OCI-M2 (cell line): ENCODE measurements at regions not wholly inside any gene's neighbourhood (a gene's known extent, or its start where the extent isn't known, plus 50 kb on each side); places are given as distances from the start of the nearest gene placed in this dataset.

Experiments
- DNase-seq: peaks from one replicate; lab custom pipeline; 2025; ENCODE audit not compliant: unreplicated experiment; lab: John Stamatoyannopoulos, UW

GRCh38 chr21:15363921-15364320 is 299.1 kb upstream of the NRIP1 start:
- no peak for DNase-seq

DNA sequence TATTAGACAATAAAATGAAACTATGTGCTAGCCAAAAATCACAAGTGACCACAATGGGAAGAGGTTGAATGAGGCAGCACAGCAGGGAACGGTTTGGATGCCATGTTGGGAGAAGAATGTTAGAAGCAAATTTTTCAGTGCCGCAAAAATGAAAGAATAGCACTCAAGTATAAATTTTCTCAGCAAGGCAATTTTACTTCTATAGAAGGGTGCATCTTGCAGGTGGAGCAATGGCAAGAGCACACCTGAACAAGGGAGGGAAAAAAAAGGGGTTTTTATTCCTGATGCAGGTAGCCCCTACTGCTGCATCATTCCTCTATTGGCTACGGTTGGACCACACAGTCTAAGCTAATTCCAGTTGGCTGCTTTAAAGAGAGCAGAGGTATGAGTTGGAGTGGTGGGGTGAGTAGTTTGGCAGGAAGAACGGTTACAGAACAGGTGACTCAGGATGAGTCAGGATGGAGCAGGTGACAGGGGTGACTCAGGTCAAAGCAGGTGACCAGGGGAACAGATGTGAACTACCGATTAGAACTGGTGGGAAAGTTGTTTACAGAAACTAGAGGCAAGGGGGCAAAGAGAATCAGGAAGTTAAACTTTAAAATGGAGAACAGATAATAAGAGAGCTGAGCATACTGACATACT is 301.1 kb upstream of the NRIP1 start:
- no peak for DNase-seq

DNA sequence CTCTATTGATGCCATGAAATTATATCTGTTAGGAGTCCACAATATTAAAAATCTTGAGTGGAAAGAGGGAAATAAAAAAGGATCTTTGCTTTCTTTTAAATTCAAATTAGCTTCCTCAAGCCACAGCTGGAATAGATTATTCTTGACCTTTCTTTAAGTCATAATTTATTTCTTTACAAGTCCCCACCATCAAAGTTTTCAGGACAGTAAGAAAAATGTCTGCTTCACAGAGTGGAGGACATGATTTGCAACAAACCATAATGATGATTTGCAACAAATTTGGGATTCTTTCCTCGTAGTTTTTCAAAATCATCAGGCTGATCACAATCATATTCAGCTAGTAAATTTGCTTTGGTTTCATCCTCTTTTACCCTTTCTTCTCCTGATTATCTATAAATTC is 301.8 kb upstream of the NRIP1 start:
- DNase-seq, result no peak

- no peak for DNase-seq
Observed at GRCh38 chr21:15367061-15367626, 302.3 kb upstream of the NRIP1 start.

DNA sequence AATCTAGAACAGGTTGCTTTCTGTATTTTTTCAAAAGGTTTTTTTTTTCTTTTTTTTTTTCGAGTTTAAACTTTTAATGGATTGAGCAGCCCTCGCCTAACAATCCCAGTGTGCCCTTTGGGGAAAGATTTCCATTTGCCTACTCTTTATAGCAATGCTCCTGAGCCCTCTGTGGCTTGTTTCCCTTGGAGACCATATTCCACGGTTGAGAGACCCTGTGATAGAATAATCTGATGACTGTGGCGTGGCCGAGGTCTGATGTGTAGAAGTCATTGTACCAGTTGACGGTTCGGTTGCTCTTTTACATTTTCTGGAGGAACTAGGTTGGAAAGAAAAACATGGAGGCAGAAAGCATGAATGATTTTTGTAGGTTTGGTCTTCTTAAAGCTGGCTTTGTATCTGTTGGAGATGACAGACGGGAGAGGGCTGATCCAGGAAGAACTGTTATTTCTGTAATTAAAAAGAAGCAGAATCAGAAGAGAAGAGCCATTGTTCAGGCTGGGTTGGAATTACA is 305.7 kb upstream of the NRIP1 start:
- no peak for DNase-seq

- no peak for DNase-seq
Observed at GRCh38 chr21:15373941-15374340, 309.1 kb upstream of the NRIP1 start.

DNA sequence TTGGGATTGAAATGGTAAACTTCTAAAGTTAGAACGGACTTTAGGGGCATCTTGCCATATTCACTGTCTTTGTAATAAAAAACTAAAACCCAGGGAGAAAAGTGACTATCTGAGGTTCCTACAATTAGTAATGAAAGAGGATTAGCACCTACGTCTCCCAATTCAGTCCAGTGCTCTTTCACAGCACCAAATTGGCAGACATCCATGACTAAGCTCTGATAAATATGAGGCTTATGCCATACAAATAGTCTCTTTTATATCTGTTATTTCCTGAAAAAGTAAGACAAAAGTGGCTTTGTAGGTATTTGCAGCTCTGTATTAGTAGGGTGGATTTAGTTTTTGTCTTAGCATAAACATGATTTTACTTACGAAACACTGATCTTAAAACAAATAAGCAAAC is 315.0 kb upstream of the NRIP1 start:
- no peak for DNase-seq

DNA sequence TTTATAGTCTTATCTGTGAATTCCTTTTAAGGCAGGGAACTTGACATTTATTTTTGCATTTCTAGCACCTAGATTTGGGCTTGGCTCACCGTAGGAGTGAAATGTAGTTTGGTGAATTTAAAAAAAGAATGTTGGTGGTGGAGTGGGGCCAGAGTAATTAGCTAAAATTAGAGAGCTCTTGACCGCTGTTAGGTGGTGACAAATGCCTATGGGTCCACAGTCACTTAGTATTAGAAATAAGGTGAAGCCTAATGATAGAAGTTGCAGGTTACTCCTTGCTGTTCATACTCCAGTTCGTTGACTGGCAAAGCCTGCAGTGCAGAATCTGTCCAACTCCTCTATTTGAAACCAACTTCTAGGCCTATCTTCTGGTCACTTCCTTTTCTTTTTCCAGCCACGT is 318.8 kb upstream of the NRIP1 start:
- no peak for DNase-seq

GRCh38 chr21:15390049-15390448 is 325.2 kb upstream of the NRIP1 start:
- no peak for DNase-seq

GRCh38 chr21:15397258-15397657 is 332.5 kb upstream of the NRIP1 start:
- DNase-seq, result no peak

- DNase-seq, result no peak
Observed at GRCh38 chr21:15400905-15401304, 328.9 kb upstream of the USP25 start.

- no peak for DNase-seq
Observed at GRCh38 chr21:15401331-15401730, 328.5 kb upstream of the USP25 start.

- DNase-seq, result no peak
Observed at GRCh38 chr21:15405214-15405613, 324.6 kb upstream of the USP25 start.

GRCh38 chr21:15406791-15407190 is 323.0 kb upstream of the USP25 start:
- no peak for DNase-seq

GRCh38 chr21:15407585-15407984 is 322.2 kb upstream of the USP25 start:
- DNase-seq, result no peak

GRCh38 chr21:15408089-15408488 is 321.7 kb upstream of the USP25 start:
- no peak for DNase-seq

DNA sequence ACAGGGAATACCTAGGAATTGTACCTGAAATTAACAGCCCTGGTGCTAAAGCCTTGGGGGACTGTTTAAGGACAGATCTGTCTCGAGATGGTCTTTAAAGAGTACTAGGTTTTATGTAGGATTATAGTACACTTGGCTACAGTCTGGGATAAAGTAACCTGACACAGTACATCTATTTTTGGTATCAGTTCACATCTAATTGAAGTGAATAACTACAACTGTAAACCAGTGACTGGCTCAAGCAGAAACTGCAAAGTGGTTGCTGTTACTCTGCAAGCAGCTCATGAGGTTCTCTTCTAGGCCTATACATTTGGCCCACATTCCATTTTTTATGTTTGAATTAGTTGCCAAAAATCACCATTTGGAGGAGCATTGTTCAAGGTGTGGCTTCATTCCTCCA is 320.8 kb upstream of the USP25 start:
- no peak for DNase-seq

GRCh38 chr21:15410853-15411252 is 318.9 kb upstream of the USP25 start:
- DNase-seq, result no peak

GRCh38 chr21:15414057-15414456 is 315.7 kb upstream of the USP25 start:
- DNase-seq, result no peak

GRCh38 chr21:15415541-15416261 is 314.1 kb upstream of the USP25 start:
- no peak for DNase-seq

DNA sequence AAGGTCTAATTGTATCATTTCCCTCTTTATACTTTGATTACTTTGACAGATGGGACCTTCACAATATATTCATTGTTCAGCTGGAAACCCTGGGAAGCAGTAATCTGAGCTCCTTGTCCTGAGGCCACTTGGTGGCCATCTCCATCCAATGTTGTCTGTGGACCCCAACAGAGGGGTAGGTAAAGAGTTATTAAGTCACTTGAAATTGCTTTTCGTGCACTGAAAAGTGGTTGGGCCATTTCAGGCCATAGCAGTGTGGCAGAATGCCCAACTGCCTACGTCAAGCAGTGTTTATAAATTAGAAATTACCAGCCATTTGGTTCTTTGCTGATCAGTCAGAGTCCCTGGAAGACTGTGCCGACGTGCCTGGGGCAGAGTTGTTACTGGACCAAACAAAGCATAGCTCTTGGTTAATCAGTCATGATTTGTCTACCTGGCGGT is 308.3 kb upstream of the USP25 start:
- DNase-seq, result no peak

DNA sequence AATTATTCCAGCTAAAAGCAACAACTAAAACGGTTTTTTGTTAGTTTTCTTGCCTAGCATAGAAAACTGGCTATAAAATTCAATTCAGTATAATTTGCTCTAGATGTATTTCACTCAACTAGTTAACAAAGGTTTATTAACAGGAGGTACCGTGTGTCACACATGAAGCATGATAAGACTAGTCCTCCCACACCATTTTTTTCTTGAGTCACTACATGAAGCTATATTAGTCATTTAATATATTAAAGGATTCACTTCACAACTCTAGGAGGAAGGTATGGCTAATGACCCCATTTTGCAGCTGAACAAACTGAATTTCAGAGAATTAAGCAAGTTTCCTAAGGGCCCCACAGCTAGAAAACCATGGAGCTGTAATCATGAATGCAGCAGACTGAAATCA is 307.8 kb upstream of the USP25 start:
- DNase-seq, result no peak
